H9 (cell line): ENCODE measurements at regions not wholly inside any gene's neighbourhood (a gene's known extent, or its start where the extent isn't known, plus 50 kb on each side); places are given as distances from the start of the nearest gene placed in this dataset.

Experiments
- DNase-seq: peaks from one replicate; pipeline ENCODE4 v3.0.0-alpha.2; 2017
- H2AFZ ChIP-seq: one replicate; pipeline ENCODE4 v1.6.1; 2013; ENCODE audit warnings: mild to moderate bottlenecking, low read length, control low read depth, moderate library complexity
- H2AK5ac ChIP-seq: 2 replicates; pipeline ENCODE4 v1.6.1; 2013; ENCODE audit warnings: low read length, control low read depth, mixed read lengths; ENCODE audit not compliant: insufficient read length
- H2BK120ac ChIP-seq: one replicate; pipeline ENCODE4 v1.6.1; 2013; ENCODE audit warnings: low read depth, mild to moderate bottlenecking, low read length, control low read depth, inconsistent platforms; ENCODE audit not compliant: poor library complexity, severe bottlenecking
- H2BK12ac ChIP-seq: 2 replicates; pipeline ENCODE4 v1.6.1; 2013; ENCODE audit warnings: low read length, control low read depth, mixed read lengths, low read depth; ENCODE audit not compliant: insufficient read length
- H2BK15ac ChIP-seq: 2 replicates; pipeline ENCODE4 v1.6.1; 2013; ENCODE audit warnings: low read depth, low read length, control low read depth
- H2BK20ac ChIP-seq: one replicate; pipeline ENCODE4 v1.6.1; 2013; ENCODE audit warnings: low read depth, mild to moderate bottlenecking, low read length, control low read depth, inconsistent platforms; ENCODE audit not compliant: poor library complexity, severe bottlenecking
- H2BK5ac ChIP-seq: 2 replicates; pipeline ENCODE4 v1.6.1; 2013; ENCODE audit warnings: low read length, control low read depth, mixed read lengths; ENCODE audit not compliant: insufficient read length
- H3K14ac ChIP-seq: 2 replicates; pipeline ENCODE4 v1.6.1; 2013; ENCODE audit warnings: low read length, control low read depth; ENCODE audit not compliant: insufficient read depth
- H3K18ac ChIP-seq: 2 replicates; pipeline ENCODE4 v1.6.1; 2013; ENCODE audit warnings: low read depth, mild to moderate bottlenecking, mixed read lengths, low read length, control low read depth; ENCODE audit not compliant: insufficient read length
- H3K23ac ChIP-seq: 2 replicates; pipeline ENCODE4 v1.6.1; 2013; ENCODE audit warnings: low read length, control low read depth, mixed read lengths, low read depth; ENCODE audit not compliant: insufficient read length
- H3K23me2 ChIP-seq: 2 replicates; pipeline ENCODE4 v1.6.1; 2013; ENCODE audit warnings: low read depth, mild to moderate bottlenecking, mixed read lengths, low read length, control low read depth; ENCODE audit not compliant: insufficient read length, poor library complexity, severe bottlenecking
- H3K27ac ChIP-seq: 2 replicates; pipeline ENCODE4 v1.5.1; 2013; ENCODE audit warnings: low read length, control low read depth, mixed read lengths, low read depth; ENCODE audit not compliant: insufficient read length
- H3K27me3 ChIP-seq: 2 replicates; pipeline ENCODE4 v1.6.1; 2013; ENCODE audit warnings: low read length, control low read depth, inconsistent platforms; ENCODE audit not compliant: insufficient read depth
- H3K4ac ChIP-seq: 2 replicates; pipeline ENCODE4 v1.6.1; 2013; ENCODE audit warnings: low read depth, mild to moderate bottlenecking, control low read depth, inconsistent platforms, low read length, moderate library complexity
- H3K4me1 ChIP-seq: 2 replicates; pipeline ENCODE4 v1.6.1; 2013; ENCODE audit warnings: low read length, control low read depth, inconsistent platforms; ENCODE audit not compliant: insufficient read depth
- H3K4me2 ChIP-seq: 2 replicates; pipeline ENCODE4 v1.6.1; 2013; ENCODE audit warnings: low read length, control low read depth, mixed read lengths; ENCODE audit not compliant: insufficient read length, insufficient read depth
- H3K56ac ChIP-seq: 2 replicates; pipeline ENCODE4 v1.6.1; 2013; ENCODE audit warnings: low read depth, mild to moderate bottlenecking, mixed read lengths, low read length, control low read depth; ENCODE audit not compliant: insufficient read length
- H3K79me1 ChIP-seq: 2 replicates; pipeline ENCODE4 v1.6.1; 2013; ENCODE audit warnings: low read depth, mild to moderate bottlenecking, moderate library complexity, low read length, control low read depth, inconsistent platforms; ENCODE audit not compliant: insufficient read depth, poor library complexity, severe bottlenecking
- H3K79me2 ChIP-seq: 2 replicates; pipeline ENCODE4 v1.6.1; 2013; ENCODE audit warnings: low read length, control low read depth, inconsistent platforms; ENCODE audit not compliant: insufficient read depth
- H3K9ac ChIP-seq: 2 replicates; pipeline ENCODE4 v1.6.1; 2013; ENCODE audit warnings: low read length, control low read depth, mixed read lengths; ENCODE audit not compliant: insufficient read length; ENCODE audit errors: extremely low read depth
- H3K9me3 ChIP-seq: one replicate; pipeline ENCODE4 v1.6.1; 2013; ENCODE audit warnings: low read depth, low read length, inconsistent platforms; ENCODE audit not compliant: control insufficient read depth
- H3T11ph ChIP-seq: one replicate; pipeline ENCODE4 v1.6.1; 2013; ENCODE audit warnings: mild to moderate bottlenecking, low read length, control low read depth, inconsistent platforms
- H4K20me1 ChIP-seq: one replicate; pipeline ENCODE4 v1.6.1; 2013; ENCODE audit not compliant: control insufficient read depth, insufficient read length, insufficient read depth
- H4K5ac ChIP-seq: 2 replicates; pipeline ENCODE4 v1.6.1; 2013; ENCODE audit warnings: low read depth, mild to moderate bottlenecking, mixed read lengths, low read length, control low read depth; ENCODE audit not compliant: insufficient read length
- H4K8ac ChIP-seq: replicated peaks from 2 replicates; pipeline ENCODE4 v1.6.1; 2013; ENCODE audit warnings: low read length, control low read depth, mixed read lengths, low read depth; ENCODE audit not compliant: insufficient read length
- H4K91ac ChIP-seq: 2 replicates; pipeline ENCODE4 v1.6.1; 2013; ENCODE audit warnings: low read depth, mild to moderate bottlenecking, moderate library complexity, mixed read lengths, low read length, control low read depth; ENCODE audit not compliant: insufficient read length
- H3K27ac Mint-ChIP-seq, 3 experiments: 2 replicates in 2 of 3; 3 replicates in 1 of 3; pipeline ENCODE4 v1.8.0; 2020 to 2021; ENCODE audit warnings: mixed read lengths in 3 of 3, mild to moderate bottlenecking in 1 of 3, moderate library complexity in 1 of 3
- H3K27me3 Mint-ChIP-seq: 2 replicates; pipeline ENCODE4 v1.8.0; 2021; ENCODE audit warnings: low read depth, mild to moderate bottlenecking, moderate library complexity, mixed read lengths
- H3K36me3 Mint-ChIP-seq, 3 experiments: 2 replicates in 2 of 3; 3 replicates in 1 of 3; pipeline ENCODE4 v1.8.0; 2020 to 2021; ENCODE audit warnings: low read depth in 3 of 3, mixed read lengths in 3 of 3; ENCODE audit not compliant: insufficient read depth in 1 of 3
- H3K4me1 Mint-ChIP-seq, 2 experiments: 2 replicates each; pipeline ENCODE4 v1.8.0; 2020; ENCODE audit warnings: mixed read lengths in 2 of 2
- H3K4me3 Mint-ChIP-seq, 2 experiments: 2 replicates in 1 of 2; 3 replicates in 1 of 2; pipeline ENCODE4 v1.8.0; 2020 to 2021; ENCODE audit warnings: mild to moderate bottlenecking in 2 of 2, mixed read lengths in 2 of 2, moderate library complexity in 1 of 2
- H3K9me3 Mint-ChIP-seq, 2 experiments: 2 replicates in 1 of 2; 3 replicates in 1 of 2; pipeline ENCODE4 v1.8.0; 2020; ENCODE audit warnings: mild to moderate bottlenecking in 2 of 2, mixed read lengths in 2 of 2, moderate library complexity in 1 of 2
- CTCF ChIP-seq: fragments of 200-600 bp; sonication (generic); conservative IDR thresholded peaks from 3 replicates; pipeline ENCODE4 v1.8.0; 2021; ENCODE audit warnings: antibody characterized with exemption, mild to moderate bottlenecking

DNA sequence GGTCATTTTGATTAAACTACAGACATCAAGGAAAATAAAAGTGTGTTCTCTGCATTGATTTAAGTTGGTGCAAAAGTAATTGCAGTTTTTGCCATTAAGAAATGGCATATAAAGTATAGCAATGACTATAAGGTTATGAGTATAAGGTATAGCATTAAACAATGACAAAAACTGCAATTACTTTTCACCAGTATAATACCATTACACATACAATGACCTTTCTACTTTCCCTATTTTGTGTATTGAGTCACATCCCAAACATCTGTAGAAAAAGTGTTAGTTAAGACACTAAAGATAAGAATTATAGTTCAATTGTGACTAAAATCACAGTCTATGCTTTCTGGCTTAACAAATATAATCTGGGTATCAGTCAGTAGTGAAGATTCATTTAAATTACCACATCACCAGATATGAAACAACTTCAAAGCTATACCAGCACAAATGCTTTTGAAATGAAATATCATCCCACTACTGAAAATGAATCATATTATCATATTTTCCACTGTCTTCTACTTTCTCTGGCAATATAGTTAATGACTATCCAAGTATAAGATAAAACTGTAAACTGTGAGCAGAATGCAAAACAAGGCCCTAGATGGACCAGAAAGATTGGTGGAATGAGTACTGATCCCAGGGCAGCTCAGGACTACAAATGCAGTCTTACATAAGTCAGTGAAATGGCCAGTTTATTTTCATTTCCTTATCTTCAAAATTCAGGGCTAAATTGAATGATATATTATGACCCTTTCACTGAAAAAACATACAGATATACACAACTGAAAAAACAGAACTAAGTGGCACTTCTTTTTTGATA lies 241.1 kb downstream of the ANTXR2 start:
- Histone ChIP-seq H2AK5ac (no peak overlapping the region), H4K20me1 (no peaks in the 10 kb centered on the region), H3K9ac (no peak overlapping the region), H3K56ac (no peak overlapping the region), H3K4ac (no peak overlapping the region), H3K27ac (no peak overlapping the region), H3K9me3 (no peaks in the 10 kb centered on the region), H2BK120ac (no peak overlapping the region), H3K18ac (no peak overlapping the region), H3K23me2 (no peaks in the 10 kb centered on the region), H4K5ac (no peak overlapping the region), H4K91ac (no peak overlapping the region), H3T11ph (no peak overlapping the region), H3K14ac (no peak overlapping the region), H3K23ac (no peak overlapping the region), H3K27me3 (no peaks in the 10 kb centered on the region), H2AFZ (no peak overlapping the region), H2BK20ac (no peak overlapping the region), H3K79me1 (no peaks in the 10 kb centered on the region), H3K79me2 (no peaks in the 10 kb centered on the region), H2BK15ac (no peak overlapping the region), H2BK12ac (no peak overlapping the region), H3K4me2 (no peak overlapping the region), H4K8ac (no peak overlapping the region), H2BK5ac (no peak overlapping the region), H3K4me1 (no peaks in the 10 kb centered on the region)
- Mint-ChIP-seq H3K27me3 (no peaks in the 10 kb centered on the region), H3K27ac (no peak overlapping the region), H3K4me1 (0 out of 4 replicates have a peak, but pooled peaks cover 0 to 3% of the 10 kb centered on the region in 2 experiments), H3K36me3 (peaks cover 0 to 9% (median 5%) of the 10 kb centered on the region in 3 experiments; a peak in 4 of 7 replicates), H3K9me3 (peaks cover 1 to 5% of the 10 kb centered on the region in 2 experiments), H3K4me3 (no peak overlapping the region)
- DNase-seq, result no peak
- no peak for TF ChIP-seq CTCF
